Naive thymus-derived CD8-positive, alpha-beta T cell (primary cell): ENCODE measurements at regions not wholly inside any gene's neighbourhood (a gene's known extent, or its start where the extent isn't known, plus 50 kb on each side); places are given as distances from the start of the nearest gene placed in this dataset.

ENCODE experiments used
- ATAC-seq, 2 donors: fragments of 150-1000 bp; cut with Tn5 transposase in 1 of 2; sonication (Bioruptor Pico), chemical (Tn5 transposase) in 1 of 2; 1 replicate in 1 of 2; 2 replicates in 1 of 2; pipeline ENCODE4 v1.10.0; 2021; ENCODE audit warnings: mild to moderate bottlenecking in 2 of 2, moderate library complexity in 2 of 2
- POLR2A ChIA-PET: fragments of 350-600 bp; sonication (Branson Sonifier 250); formaldehyde crosslinking; loops from one replicate; lab custom pipeline; 2021; ENCODE audit warnings: antibody characterized with exemption; lab: Charles Lee
- DNase-seq, 10 donors: peaks; one replicate each; pipeline versions ENCODE4 v3.0.0 to v3.0.0-alpha.2; 2020 to 2022
- H3K27ac Mint-ChIP-seq, 10 donors: one replicate each; pipeline ENCODE4 v1.8.0; 2020 to 2022; ENCODE audit warnings: mild to moderate bottlenecking in 10 of 10, mixed read lengths in 10 of 10, moderate library complexity in 4 of 10, inconsistent platforms in 1 of 10
- H3K27me3 Mint-ChIP-seq, 5 donors: one replicate each; pipeline ENCODE4 v1.8.0; 2021 to 2022; ENCODE audit warnings: mixed read lengths in 5 of 5
- H3K36me3 Mint-ChIP-seq, 3 donors: one replicate each; pipeline ENCODE4 v1.8.0; 2020 to 2022; ENCODE audit warnings: mixed read lengths in 3 of 3, mild to moderate bottlenecking in 2 of 3, inconsistent platforms in 1 of 3
- H3K4me1 Mint-ChIP-seq, 4 donors: one replicate each; pipeline ENCODE4 v1.8.0; 2021 to 2022; ENCODE audit warnings: mixed read lengths in 4 of 4
- H3K4me3 Mint-ChIP-seq, 10 donors: one replicate each; pipeline ENCODE4 v1.8.0; 2020 to 2022; ENCODE audit warnings: mild to moderate bottlenecking in 10 of 10, mixed read lengths in 10 of 10, moderate library complexity in 6 of 10, inconsistent platforms in 1 of 10
- H3K9me3 Mint-ChIP-seq, 9 donors: one replicate each; pipeline ENCODE4 v1.8.0; 2020 to 2022; ENCODE audit warnings: mixed read lengths in 9 of 9, mild to moderate bottlenecking in 3 of 9, inconsistent platforms in 1 of 9, moderate library complexity in 1 of 9

- H3K9me3 Mint-ChIP-seq = no peaks in the 10 kb centered on the region
- peak overlapping the region in 4 of 10 donors; percentile 46 to 78 (median 64) for H3K27ac Mint-ChIP-seq
- H3K4me3 Mint-ChIP-seq = no peak overlapping the region
Measured at GRCh38 chr1:173420330-173420806, 56.8 kb upstream of the PRDX6 start.

GRCh38 chr1:173421286-173421685 lies 55.8 kb upstream of the PRDX6 start:
- Mint-ChIP-seq H3K4me1 (peaks cover 5 to 36% (median 8%) of the 10 kb centered on the region in 4 donors), H3K27ac (no peak overlapping the region), H3K4me3 (no peak overlapping the region), H3K27me3 (no peaks in the 10 kb centered on the region), H3K36me3 (peaks cover 0 to 30% (median 5%) of the 10 kb centered on the region in 3 donors), H3K9me3 (no peaks in the 10 kb centered on the region)
- POLR2A ChIA-PET = no interaction called here
- no peak for ATAC-seq
- DNase-seq = no peak

More at GRCh38 chr1:173420330-173420806, 56.8 kb upstream of the PRDX6 start:
- POLR2A ChIA-PET = no interaction called here
- ATAC-seq = peak; percentile 74 to 85
- Mint-ChIP-seq H3K4me1 (peaks cover 5 to 44% (median 8%) of the 10 kb centered on the region in 4 donors), H3K27me3 (no peaks in the 10 kb centered on the region), H3K36me3 (peaks cover 0 to 38% (median 6%) of the 10 kb centered on the region in 3 donors)
- peak; percentile 23 to 76 (median 64) for DNase-seq

GRCh38 chr1:173421789-173422188 lies 55.3 kb upstream of the PRDX6 start:
- Mint-ChIP-seq H3K36me3 (peaks cover 0 to 30% (median 5%) of the 10 kb centered on the region in 3 donors), H3K9me3 (no peaks in the 10 kb centered on the region), H3K27ac (no peak overlapping the region), H3K4me1 (peaks cover 5 to 36% (median 8%) of the 10 kb centered on the region in 4 donors), H3K4me3 (no peak overlapping the region), H3K27me3 (no peaks in the 10 kb centered on the region)
- ATAC-seq = no peak
- POLR2A ChIA-PET = no interaction called here
- no peak for DNase-seq

GRCh38 chr1:173422456-173422976 lies 54.6 kb upstream of the PRDX6 start:
- ATAC-seq (no peak), DNase-seq (no peak)
- peaks cover 0 to 25% (median 4%) of the 10 kb centered on the region in 3 donors for H3K36me3 Mint-ChIP-seq
- no peaks in the 10 kb centered on the region for H3K27me3 Mint-ChIP-seq
- POLR2A ChIA-PET = no interaction called here
- H3K4me1 Mint-ChIP-seq = peaks cover 5 to 32% (median 8%) of the 10 kb centered on the region in 4 donors
- peak overlapping the region in 1 of 10 donors; percentile 37 for H3K4me3 Mint-ChIP-seq
- no peaks in the 10 kb centered on the region for H3K9me3 Mint-ChIP-seq
- H3K27ac Mint-ChIP-seq = no peak overlapping the region

- Mint-ChIP-seq H3K36me3 (peaks cover 0 to 18% (median under 1%) of the 10 kb centered on the region in 3 donors), H3K4me3 (no peak overlapping the region), H3K9me3 (no peaks in the 10 kb centered on the region), H3K27ac (peak overlapping the region in 2 of 10 donors; percentile 47 to 70), H3K4me1 (peaks cover 5 to 24% (median 8%) of the 10 kb centered on the region in 4 donors), H3K27me3 (no peaks in the 10 kb centered on the region)
- DNase-seq (no peak), ATAC-seq (no peak)
- POLR2A ChIA-PET = no interaction called here
Measured at GRCh38 chr1:173423291-173423690, 53.8 kb upstream of the PRDX6 start.

GRCh38 chr1:173424143-173424542 lies 53.0 kb upstream of the PRDX6 start:
- no peak overlapping the region for H3K4me3 Mint-ChIP-seq
- peaks cover 6 to 22% (median 9%) of the 10 kb centered on the region in 4 donors for H3K4me1 Mint-ChIP-seq
- POLR2A ChIA-PET = no interaction called here
- no peaks in the 10 kb centered on the region for H3K9me3 Mint-ChIP-seq
- no peaks in the 10 kb centered on the region for H3K27me3 Mint-ChIP-seq
- DNase-seq (no peak), ATAC-seq (no peak)
- H3K27ac Mint-ChIP-seq = no peak overlapping the region
- H3K36me3 Mint-ChIP-seq = peaks cover 0 to 16% (median 0%) of the 10 kb centered on the region in 3 donors

GRCh38 chr1:173424782-173425407 lies 52.2 kb upstream of the PRDX6 start:
- ATAC-seq = no peak
- no peaks in the 10 kb centered on the region for H3K27me3 Mint-ChIP-seq
- H3K4me3 Mint-ChIP-seq = no peak overlapping the region
- no peak for DNase-seq
- H3K4me1 Mint-ChIP-seq = peaks cover 13 to 25% (median 14%) of the 10 kb centered on the region in 4 donors
- peak overlapping the region in 1 of 10 donors; percentile 73 for H3K27ac Mint-ChIP-seq
- POLR2A ChIA-PET = no interaction called here
- peaks cover 0 to 16% (median 0%) of the 10 kb centered on the region in 3 donors for H3K36me3 Mint-ChIP-seq
- H3K9me3 Mint-ChIP-seq = no peaks in the 10 kb centered on the region

- peaks cover 14 to 29% (median 15%) of the 10 kb centered on the region in 4 donors for H3K4me1 Mint-ChIP-seq
- H3K27ac Mint-ChIP-seq = no peak overlapping the region
- no peak overlapping the region for H3K4me3 Mint-ChIP-seq
- POLR2A ChIA-PET = no interaction called here
- ATAC-seq = no peak
- H3K27me3 Mint-ChIP-seq = no peaks in the 10 kb centered on the region
- peaks cover 0 to 14% (median 0%) of the 10 kb centered on the region in 3 donors for H3K36me3 Mint-ChIP-seq
- DNase-seq = no peak
- H3K9me3 Mint-ChIP-seq = no peaks in the 10 kb centered on the region
Measured at GRCh38 chr1:173426057-173426456, 51.1 kb upstream of the PRDX6 start.

GRCh38 chr1:173427146-173428054 lies 49.7 kb upstream of the PRDX6 start:
- POLR2A ChIA-PET = interaction anchor here (1.6 kb wide), 1 partner anchor 441 kb away, joined by 3 read pairs; the partner anchor contains the start of gene ZBTB37
- H3K27ac Mint-ChIP-seq = no peak overlapping the region

More at GRCh38 chr1:173427146-173428054, 49.7 kb upstream of the PRDX6 start:
- Mint-ChIP-seq H3K27me3 (no peaks in the 10 kb centered on the region), H3K4me3 (no peak overlapping the region), H3K9me3 (no peaks in the 10 kb centered on the region), H3K36me3 (peaks cover 0 to 9% (median 0%) of the 10 kb centered on the region in 3 donors), H3K4me1 (peaks cover 14 to 31% (median 17%) of the 10 kb centered on the region in 4 donors)
- DNase-seq = no peak
- no peak for ATAC-seq
